ENCODE measurements at regions not wholly inside any gene's neighbourhood (a gene's known extent, or its start where the extent isn't known, plus 50 kb on each side); places are given as distances from the start of the nearest gene placed in this dataset.

GRCh38 chr2:23069923-23070322 is 315.1 kb upstream of the KLHL29 start:
- DNase-seq (ENCODE audit: low read depth) = no peak

- DNase-seq (ENCODE audit: low read depth) = no peak
Measured at GRCh38 chr2:23073056-23073455, 311.9 kb upstream of the KLHL29 start.

- DNase-seq (ENCODE audit: low read depth) = no peak
Measured at GRCh38 chr2:23073671-23074070, 311.3 kb upstream of the KLHL29 start.

GRCh38 chr2:23077596-23077995 is 307.4 kb upstream of the KLHL29 start:
- no peak for DNase-seq (ENCODE audit: low read depth)

- peak; percentile 16 for DNase-seq (ENCODE audit: low read depth)
Measured at GRCh38 chr2:23078784-23079434, 306.1 kb upstream of the KLHL29 start.

GRCh38 chr2:23083966-23084365 is 301.0 kb upstream of the KLHL29 start:
- no peak for DNase-seq (ENCODE audit: low read depth)

- DNase-seq (ENCODE audit: low read depth) = no peak
Measured at GRCh38 chr2:23091019-23091418, 294.0 kb upstream of the KLHL29 start.

GRCh38 chr2:23091900-23092299 is 293.1 kb upstream of the KLHL29 start:
- DNase-seq (ENCODE audit: low read depth) = no peak

- DNase-seq (ENCODE audit: low read depth) = peak; percentile 38
Measured at GRCh38 chr2:23092831-23093230, 292.1 kb upstream of the KLHL29 start.

- DNase-seq (ENCODE audit: low read depth) = no peak
Measured at GRCh38 chr2:23093513-23093912, 291.5 kb upstream of the KLHL29 start.

GRCh38 chr2:23096906-23097602 is 287.9 kb upstream of the KLHL29 start:
- DNase-seq (ENCODE audit: low read depth) = no peak

GRCh38 chr2:23100406-23100805 is 284.6 kb upstream of the KLHL29 start:
- DNase-seq (ENCODE audit: low read depth) = no peak

GRCh38 chr2:23106242-23106785 is 278.7 kb upstream of the KLHL29 start:
- no peak for DNase-seq (ENCODE audit: low read depth)

GRCh38 chr2:23107327-23107941 is 277.5 kb upstream of the KLHL29 start:
- DNase-seq (ENCODE audit: low read depth) = no peak

GRCh38 chr2:23111263-23111662 is 273.7 kb upstream of the KLHL29 start:
- no peak for DNase-seq (ENCODE audit: low read depth)

GRCh38 chr2:23112517-23112916 is 272.5 kb upstream of the KLHL29 start:
- DNase-seq (ENCODE audit: low read depth) = no peak

- DNase-seq (ENCODE audit: low read depth) = no peak
Measured at GRCh38 chr2:23114299-23114698, 270.7 kb upstream of the KLHL29 start.

- DNase-seq (ENCODE audit: low read depth) = no peak
Measured at GRCh38 chr2:23118313-23118712, 266.7 kb upstream of the KLHL29 start.

GRCh38 chr2:23118894-23119293 is 266.1 kb upstream of the KLHL29 start:
- no peak for DNase-seq (ENCODE audit: low read depth)

GRCh38 chr2:23120161-23120560 is 264.8 kb upstream of the KLHL29 start:
- DNase-seq (ENCODE audit: low read depth) = no peak

GRCh38 chr2:23121968-23122648 is 262.9 kb upstream of the KLHL29 start:
- DNase-seq (ENCODE audit: low read depth) = no peak

GRCh38 chr2:23122681-23123215 is 262.2 kb upstream of the KLHL29 start:
- DNase-seq (ENCODE audit: low read depth) = no peak
